Uterus (tissue), 3 donors: ENCODE measurements at regions not wholly inside any gene's neighbourhood (a gene's known extent, or its start where the extent isn't known, plus 50 kb on each side); places are given as distances from the start of the nearest gene placed in this dataset.

Experiments used
- DNase-seq, 2 donors: peaks; one replicate each; pipeline ENCODE4 v3.0.0-alpha.2; 2019 to 2020
- H3K27ac ChIP-seq, 2 donors: fragments of 200-600 bp; sonication (generic); 1 replicate in 1 of 2; 2 replicates in 1 of 2; pipeline ENCODE4 v1.5.1; 2016 to 2018
- H3K27me3 ChIP-seq, 2 donors: fragments of 200-600 bp; sonication (generic); one replicate each; pipeline ENCODE4 v1.5.1; 2018 to 2019; ENCODE audit warnings: control low read depth in 1 of 2
- H3K36me3 ChIP-seq, 2 donors: fragments of 200-600 bp; sonication (generic); one replicate each; pipeline ENCODE4 v1.5.1; 2019; ENCODE audit warnings: control low read depth in 1 of 2
- H3K4me1 ChIP-seq, 2 donors: fragments of 200-600 bp; sonication (generic); one replicate each; pipeline ENCODE4 v1.5.1; 2018 to 2019; ENCODE audit warnings: control low read depth in 1 of 2
- H3K4me3 ChIP-seq, 2 donors: fragments of 200-600 bp; sonication (generic); 1 replicate in 1 of 2; 2 replicates in 1 of 2; pipeline ENCODE4 v1.5.1; 2018 to 2019; ENCODE audit warnings: mild to moderate bottlenecking in 1 of 2
- H3K9me3 ChIP-seq, 2 donors: fragments of 200-600 bp; sonication (generic); one replicate each; pipeline ENCODE4 v1.5.1; 2019; ENCODE audit warnings: control low read depth in 1 of 2
- CTCF ChIP-seq, 4 experiments: fragments of 200-600 bp in 2 of 4; fragments of 450-650 bp in 2 of 4; sonication (generic) in 2 of 4; IDR thresholded peaks; one replicate each; pipeline ENCODE4 v1.5.1; 2016 to 2019; ENCODE audit warnings: antibody characterized with exemption in 4 of 4, mild to moderate bottlenecking in 2 of 4, moderate library complexity in 1 of 4
- POLR2A ChIP-seq, 2 donors: fragments of 450-650 bp; IDR thresholded peaks; one replicate each; pipeline ENCODE4 v1.6.1; 2016; ENCODE audit warnings: antibody characterized with exemption in 2 of 2, mild to moderate bottlenecking in 1 of 2, moderate library complexity in 1 of 2
- intact Hi-C: fragments of 100-400 bp; cut with DNase I; formaldehyde crosslinking; loops from one replicate; pipeline ENCODE4 v1.15.1; 2023; ENCODE audit warnings: low total_unique reads
- donor health status: DM: yes; HTN: yes; CAD: no.

GRCh38 chr6:67350729-67351128 is 1284.4 kb upstream of the ADGRB3 start:
- TF ChIP-seq CTCF (IDR thresholded peaks at IDR 0.05) (no peak), POLR2A (IDR thresholded peaks at IDR 0.05) (no peak)
- no peaks in the 10 kb centered on the region for H3K9me3 ChIP-seq
- no peaks in the 10 kb centered on the region for H3K4me1 ChIP-seq
- DNase-seq = no peak
- no peaks in the 10 kb centered on the region for H3K36me3 ChIP-seq
- H3K27me3 ChIP-seq = no peaks in the 10 kb centered on the region
- intact Hi-C loops = no loop called here
- H3K27ac ChIP-seq = no peak overlapping the region
- H3K4me3 ChIP-seq = no peak overlapping the region

GRCh38 chr6:67345946-67346345 is 1289.1 kb upstream of the ADGRB3 start:
- Histone ChIP-seq H3K27me3 (no peaks in the 10 kb centered on the region), H3K4me1 (no peaks in the 10 kb centered on the region), H3K9me3 (no peaks in the 10 kb centered on the region), H3K36me3 (no peaks in the 10 kb centered on the region), H3K27ac (no peak overlapping the region), H3K4me3 (no peak overlapping the region)
- DNase-seq = no peak
- TF ChIP-seq CTCF (IDR thresholded peaks at IDR 0.05) (no peak), POLR2A (IDR thresholded peaks at IDR 0.05) (no peak)
- intact Hi-C loops = no loop called here

GRCh38 chr6:67336014-67336413 is 1299.1 kb upstream of the ADGRB3 start:
- no peak for TF ChIP-seq CTCF (IDR thresholded peaks at IDR 0.05)
- TF ChIP-seq POLR2A (IDR thresholded peaks at IDR 0.05) = no peak
- no peaks in the 10 kb centered on the region for H3K36me3 ChIP-seq
- no peak for DNase-seq
- H3K27me3 ChIP-seq = no peaks in the 10 kb centered on the region
- H3K4me3 ChIP-seq = no peak overlapping the region
- no peaks in the 10 kb centered on the region for H3K9me3 ChIP-seq
- no peak overlapping the region for H3K27ac ChIP-seq
- intact Hi-C loops = no loop called here
- no peaks in the 10 kb centered on the region for H3K4me1 ChIP-seq

GRCh38 chr6:67331304-67331703 is 1303.8 kb upstream of the ADGRB3 start:
- Histone ChIP-seq H3K27ac (no peak overlapping the region), H3K4me3 (no peak overlapping the region), H3K4me1 (no peaks in the 10 kb centered on the region), H3K9me3 (no peaks in the 10 kb centered on the region), H3K36me3 (no peaks in the 10 kb centered on the region), H3K27me3 (no peaks in the 10 kb centered on the region)
- DNase-seq = no peak
- no peak for TF ChIP-seq POLR2A (IDR thresholded peaks at IDR 0.05)
- no peak for TF ChIP-seq CTCF (IDR thresholded peaks at IDR 0.05)
- intact Hi-C loops = no loop called here

- no peak overlapping the region for H3K4me3 ChIP-seq
- H3K27me3 ChIP-seq = no peaks in the 10 kb centered on the region
- intact Hi-C loops = no loop called here
- no peaks in the 10 kb centered on the region for H3K36me3 ChIP-seq
- no peak for DNase-seq
- TF ChIP-seq CTCF (IDR thresholded peaks at IDR 0.05) (no peak), POLR2A (IDR thresholded peaks at IDR 0.05) (no peak)
- H3K4me1 ChIP-seq = no peaks in the 10 kb centered on the region
- H3K27ac ChIP-seq = no peak overlapping the region
- H3K9me3 ChIP-seq = no peaks in the 10 kb centered on the region
These were observed 1306.8 kb upstream of the ADGRB3 start for GRCh38 chr6:67328269-67328668.
